SK-N-SH (cell line): ENCODE measurements at regions not wholly inside any gene's neighbourhood (a gene's known extent, or its start where the extent isn't known, plus 50 kb on each side); places are given as distances from the start of the nearest gene placed in this dataset.

ENCODE experiments used
- CTCF ChIA-PET: fragments of 300-600, 350-600 bp; formaldehyde crosslinking; extraction: SDS; loops from one replicate; lab custom pipeline; 2021; lab: Yijun Ruan, JAX
- POLR2A ChIA-PET: fragments of 350-600 bp; sonication (Branson Sonifier 250); formaldehyde crosslinking; extraction: SDS; loops from one replicate; lab custom pipeline; 2020; ENCODE audit warnings: antibody characterized with exemption, inconsistent platforms; lab: Yijun Ruan, JAX
- DNase-seq: peaks from one replicate; pipeline ENCODE4 v3.0.0; 2012
- H2AFZ ChIP-seq: fragments of 200-600 bp; sonication (generic); 2 replicates; pipeline ENCODE4 v1.8.1; 2016; ENCODE audit warnings: antibody characterized with exemption, mild to moderate bottlenecking, low read depth
- H3F3A ChIP-seq: fragments of 200-600 bp; sonication (generic); replicated peaks from 2 replicates; pipeline ENCODE3; 2016; ENCODE audit warnings: antibody characterized with exemption, mild to moderate bottlenecking; ENCODE audit not compliant: insufficient read depth
- H3K27ac ChIP-seq, 2 experiments: fragments of 200-500 bp in 1 of 2; fragments of 200-600 bp in 1 of 2; sonication (Bioruptor generic) in 1 of 2; sonication (generic), shearing (Covaris generic) in 1 of 2; 2 replicates each; pipeline versions ENCODE4 v1.5.1 to v1.6.1; 2014 to 2016; ENCODE audit warnings: low read depth in 2 of 2, inconsistent platforms in 1 of 2, low read length in 1 of 2, mild to moderate bottlenecking in 1 of 2, mixed read lengths in 1 of 2
- H3K27me3 ChIP-seq: fragments of 200-600 bp; sonication (generic), shearing (Covaris generic); 2 replicates; pipeline ENCODE4 v1.6.1; 2016; ENCODE audit warnings: mixed run types; ENCODE audit not compliant: insufficient read depth
- H3K36me3 ChIP-seq, 2 experiments: fragments of 200-500 bp in 1 of 2; fragments of 200-600 bp in 1 of 2; sonication (Bioruptor generic) in 1 of 2; sonication (generic) in 1 of 2; replicated peaks in 1 of 2; 2 replicates each; pipeline versions ENCODE3 to v1.5.1; 2014 to 2016; ENCODE audit warnings: low read length in 1 of 2, mild to moderate bottlenecking in 1 of 2; ENCODE audit not compliant: insufficient read depth in 2 of 2, control insufficient read depth in 1 of 2
- H3K4me1 ChIP-seq, 2 experiments: fragments of 200-500 bp in 1 of 2; fragments of 200-600 bp in 1 of 2; sonication (Bioruptor generic) in 1 of 2; sonication (generic), shearing (Covaris generic) in 1 of 2; 2 replicates each; pipeline versions ENCODE4 v1.5.1 to v1.6.1; 2014 to 2016; ENCODE audit warnings: low read depth in 1 of 2, low read length in 1 of 2, mixed run types in 1 of 2; ENCODE audit not compliant: insufficient read depth in 2 of 2, control insufficient read depth in 1 of 2
- H3K4me2 ChIP-seq: fragments of 200-600 bp; sonication (generic), shearing (Covaris generic); 2 replicates; pipeline ENCODE4 v1.6.1; 2017; ENCODE audit warnings: mixed run types
- H3K4me3 ChIP-seq, 2 experiments: fragments of 200-500 bp in 1 of 2; fragments of 200-600 bp in 1 of 2; sonication (Bioruptor generic) in 1 of 2; sonication (generic), shearing (Covaris generic) in 1 of 2; 2 replicates each; pipeline versions ENCODE4 v1.5.1 to v1.8.1; 2014 to 2016; ENCODE audit warnings: low read depth in 2 of 2, inconsistent platforms in 1 of 2, low read length in 1 of 2, mild to moderate bottlenecking in 1 of 2, mixed read lengths in 1 of 2, moderate library complexity in 1 of 2
- H3K79me2 ChIP-seq: fragments of 200-600 bp; sonication (generic); 2 replicates; pipeline ENCODE4 v1.8.1; 2017; ENCODE audit warnings: mild to moderate bottlenecking; ENCODE audit not compliant: insufficient read depth
- H3K9ac ChIP-seq: fragments of 200-600 bp; sonication (generic); 2 replicates; pipeline ENCODE4 v1.6.1; 2017; ENCODE audit warnings: mixed run types
- H3K9me2 ChIP-seq: fragments of 200-600 bp; sonication (generic); 2 replicates; pipeline ENCODE4 v1.6.1; 2017; ENCODE audit warnings: mixed run types
- H3K9me3 ChIP-seq: fragments of 200-600 bp; sonication (generic); 2 replicates; pipeline ENCODE4 v1.6.1; 2017; ENCODE audit warnings: mixed run types, mild to moderate bottlenecking, moderate library complexity
- H4K20me1 ChIP-seq: fragments of 200-600 bp; sonication (generic); 2 replicates; pipeline ENCODE4 v1.6.1; 2017; ENCODE audit warnings: mild to moderate bottlenecking, mixed run types; ENCODE audit not compliant: insufficient read depth
- EP300 ChIP-seq, 2 experiments: IDR thresholded peaks; 2 replicates each; pipeline versions ENCODE4 v1.4.0 to v1.6.1; 2012; ENCODE audit warnings: borderline replicate concordance in 1 of 2, low read depth in 1 of 2, low read length in 1 of 2
- EZH2phosphoT487 ChIP-seq: fragments of 200-600 bp; sonication (generic); IDR thresholded peaks from 2 replicates; pipeline ENCODE4 v1.6.1; 2017; ENCODE audit warnings: low read depth, mixed run types, mild to moderate bottlenecking, antibody characterized with exemption, moderate library complexity, borderline replicate concordance
- FOXJ3 ChIP-seq: sonication (generic); formaldehyde crosslinking; IDR thresholded peaks from 2 replicates; pipeline ENCODE4 v1.5.1; 2020; ENCODE audit warnings: mild to moderate bottlenecking, missing genetic modification reagents
- FOXM1 ChIP-seq: IDR thresholded peaks from 2 replicates; pipeline ENCODE4 v1.4.0; 2012; ENCODE audit warnings: low read depth, mild to moderate bottlenecking
- GATA2 ChIP-seq: sonication (generic); formaldehyde crosslinking; IDR thresholded peaks from 2 replicates; pipeline ENCODE4 v1.5.0; 2020; ENCODE audit warnings: mild to moderate bottlenecking, missing genetic modification reagents
- JUND ChIP-seq: IDR thresholded peaks from 2 replicates; pipeline ENCODE4 v1.4.0; 2012
- MAX ChIP-seq: IDR thresholded peaks from 2 replicates; pipeline ENCODE4 v1.4.0; 2012; ENCODE audit warnings: low read depth
- MXI1 ChIP-seq: IDR thresholded peaks from 2 replicates; pipeline ENCODE4 v1.6.1; 2012; ENCODE audit warnings: mild to moderate bottlenecking, low read depth, low read length, improper control_type of control experiment
- NFIC ChIP-seq: IDR thresholded peaks from 2 replicates; pipeline ENCODE4 v1.4.0; 2012; ENCODE audit warnings: borderline replicate concordance
- POLR2AphosphoS5 ChIP-seq: IDR thresholded peaks from 2 replicates; pipeline ENCODE4 v1.6.1; 2012; ENCODE audit warnings: low read depth, low read length
- RAD21 ChIP-seq: IDR thresholded peaks from 2 replicates; pipeline ENCODE4 v1.6.1; 2012; ENCODE audit warnings: mild to moderate bottlenecking, low read length
- RCOR1 ChIP-seq: fragments of 150-350 bp; IDR thresholded peaks from 2 replicates; pipeline ENCODE4 v1.6.1; 2017; ENCODE audit warnings: antibody characterized with exemption, low read length
- REST ChIP-seq: IDR thresholded peaks from 2 replicates; pipeline ENCODE4 v1.6.1; 2012; ENCODE audit warnings: mild to moderate bottlenecking, low read depth, low read length, moderate library complexity
- RXRA ChIP-seq: IDR thresholded peaks from 2 replicates; pipeline ENCODE4 v1.4.0; 2012; ENCODE audit warnings: low read depth, mild to moderate bottlenecking, borderline replicate concordance
- SIN3A ChIP-seq: IDR thresholded peaks from 2 replicates; pipeline ENCODE4 v1.6.1; 2012; ENCODE audit warnings: low read depth, mild to moderate bottlenecking, low read length, moderate library complexity, borderline replicate concordance
- TCF12 ChIP-seq: IDR thresholded peaks from 2 replicates; pipeline ENCODE4 v1.4.0; 2012
- YY1 ChIP-seq: IDR thresholded peaks from 2 replicates; pipeline ENCODE4 v1.4.0; 2012; ENCODE audit warnings: low read depth, mild to moderate bottlenecking
- ZBTB33 ChIP-seq: IDR thresholded peaks from 2 replicates; pipeline ENCODE4 v1.4.0; 2012; ENCODE audit warnings: low read depth, borderline replicate concordance
- WGBS: methylation state at CpG from one replicate; pipeline ENCODE4 v1.1.6; 2017; ENCODE audit warnings: low lambda C conversion rate; 5-methylcytosine and 5-hydroxymethylcytosine counted together

- H3K9ac ChIP-seq: no peak overlapping the region
- H2AFZ ChIP-seq: no peak overlapping the region
- DNase-seq: no peak
- H3K36me3 ChIP-seq: no peaks in the 10 kb centered on the region
- no peaks in the 10 kb centered on the region for H4K20me1 ChIP-seq
- H3K79me2 ChIP-seq: no peaks in the 10 kb centered on the region
- 37% methylated on average over 3 of the region's 3 CpGs for WGBS
- H3F3A ChIP-seq: no peaks in the 10 kb centered on the region
- no peaks in the 10 kb centered on the region for H3K4me1 ChIP-seq
- TF ChIP-seq NFIC (no peak), EP300 (IDR thresholded peaks at IDR 0.05; ENCODE audit: borderline replicate concordance in 1 of 2, low read depth in 1 of 2, low read length in 1 of 2) (no peak), TCF12 (no peak), JUND (no peak), YY1 (no peak), REST (no peak), SIN3A (no peak)
- TF ChIP-seq, all 33 proteins: peak for 0
- Histone ChIP-seq H3K27ac (no peak overlapping the region), H3K4me3 (no peak overlapping the region), H3K9me2 (no peaks in the 10 kb centered on the region), H3K27me3 (no peaks in the 10 kb centered on the region), H3K4me2 (no peak overlapping the region), H3K9me3 (no peaks in the 10 kb centered on the region)
- ChIA-PET CTCF (interaction anchor here (0.9 kb wide), 1 partner anchor 9 kb away, joined by 3 read pairs; no protein-coding TSS in a partner anchor), POLR2A (no interaction called here)
Measured at GRCh38 chr13:104847922-104848321, 1687.5 kb downstream of the EFNB2 start.

- Histone ChIP-seq H3K36me3 (no peaks in the 10 kb centered on the region), H3K79me2 (no peaks in the 10 kb centered on the region), H3K4me2 (no peak overlapping the region), H3K27me3 (no peaks in the 10 kb centered on the region), H3K4me3 (no peak overlapping the region), H3K9me2 (no peaks in the 10 kb centered on the region), H3K9me3 (no peaks in the 10 kb centered on the region), H3F3A (no peaks in the 10 kb centered on the region), H3K9ac (no peak overlapping the region), H3K4me1 (no peaks in the 10 kb centered on the region), H2AFZ (no peak overlapping the region), H3K27ac (no peak overlapping the region), H4K20me1 (no peaks in the 10 kb centered on the region)
- ChIA-PET CTCF (interaction anchor here (0.9 kb wide), 1 partner anchor 11 kb away, joined by 5 read pairs; no protein-coding TSS in a partner anchor), POLR2A (no interaction called here)
- TF ChIP-seq SIN3A: no peak
- TF ChIP-seq POLR2AphosphoS5: no peak
- TF ChIP-seq REST: no peak
- TF ChIP-seq RAD21: no peak
- no peak for TF ChIP-seq EZH2phosphoT487
- TF ChIP-seq RXRA: no peak
- TF ChIP-seq GATA2 (CRISPR knock-in tag): no peak
- TF ChIP-seq TCF12: no peak
- TF ChIP-seq ZBTB33: no peak
- TF ChIP-seq MXI1: no peak
- no peak for TF ChIP-seq FOXJ3
- no peak for TF ChIP-seq FOXM1
- TF ChIP-seq RCOR1: no peak
- TF ChIP-seq MAX: no peak
- DNase-seq: no peak
Measured at GRCh38 chr13:104843401-104843800, 1692.1 kb downstream of the EFNB2 start.
